ENCODE measurements at regions not wholly inside any gene's neighbourhood (a gene's known extent, or its start where the extent isn't known, plus 50 kb on each side); places are given as distances from the start of the nearest gene placed in this dataset.
"Not testable (repeated sequence)": the region's sequence is repeated elsewhere in the genome, so short reads cannot be mapped to it uniquely, and the experiment has no call there.

DNA sequence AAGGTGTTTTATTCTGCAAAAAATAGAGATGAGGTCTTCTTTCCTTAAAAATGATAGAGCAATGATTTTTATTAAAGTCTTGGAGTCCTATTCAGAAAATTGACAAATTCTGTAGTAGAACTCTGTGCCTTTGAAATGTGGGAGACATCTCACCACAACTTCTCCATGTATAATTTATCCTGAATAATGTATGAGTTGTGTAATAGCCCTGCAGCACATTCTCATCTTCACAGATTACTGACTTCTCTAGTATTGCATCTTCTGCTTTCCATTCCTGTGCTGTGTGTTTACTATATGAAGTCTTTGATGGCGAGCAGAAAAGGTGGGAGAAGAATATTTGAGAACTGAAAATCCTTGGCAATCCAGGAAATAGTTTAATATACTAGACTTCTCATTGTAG is 255.6 kb downstream of the TTC6 start:
- Mint-ChIP-seq H3K27ac (no peak overlapping the region), H3K4me1 (no peaks in the 10 kb centered on the region), H3K9me3 (no peaks in the 10 kb centered on the region), H3K4me3 (no peak overlapping the region), H3K36me3 (no peaks in the 10 kb centered on the region), H3K27me3 (peaks cover 0 to 4% (median 0%) of the 10 kb centered on the region in 3 donors)
- ATAC-seq (ENCODE audit: low read depth in 2 of 2) (no peak), DNase-seq (no peak)

DNA sequence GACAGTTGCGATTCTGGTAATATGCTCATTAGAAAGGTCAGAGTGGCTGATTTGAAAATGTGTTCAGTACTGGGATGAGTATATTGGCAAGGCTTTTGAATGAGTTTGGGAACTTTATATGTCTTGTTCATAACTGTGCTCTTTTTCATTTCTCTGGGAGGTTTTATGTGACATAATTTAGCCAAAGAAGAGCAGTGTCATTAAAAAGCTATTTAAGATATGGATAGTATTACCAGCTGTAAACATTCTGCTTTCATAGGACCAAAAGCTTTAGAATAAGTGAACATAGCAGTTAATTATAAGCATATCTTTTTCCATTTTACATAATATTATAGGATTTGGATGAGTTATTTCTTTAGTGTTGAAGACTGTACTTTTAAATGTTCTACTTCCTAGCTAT is 260.4 kb downstream of the TTC6 start:
- DNase-seq (no peak), ATAC-seq (ENCODE audit: low read depth in 2 of 2) (no peak)
- Mint-ChIP-seq H3K4me3 (no peak overlapping the region), H3K9me3 (peaks cover 0 to 4% (median 0%) of the 10 kb centered on the region in 7 donors), H3K4me1 (no peaks in the 10 kb centered on the region), H3K27me3 (no peaks in the 10 kb centered on the region), H3K27ac (no peak overlapping the region), H3K36me3 (no peaks in the 10 kb centered on the region)

DNA sequence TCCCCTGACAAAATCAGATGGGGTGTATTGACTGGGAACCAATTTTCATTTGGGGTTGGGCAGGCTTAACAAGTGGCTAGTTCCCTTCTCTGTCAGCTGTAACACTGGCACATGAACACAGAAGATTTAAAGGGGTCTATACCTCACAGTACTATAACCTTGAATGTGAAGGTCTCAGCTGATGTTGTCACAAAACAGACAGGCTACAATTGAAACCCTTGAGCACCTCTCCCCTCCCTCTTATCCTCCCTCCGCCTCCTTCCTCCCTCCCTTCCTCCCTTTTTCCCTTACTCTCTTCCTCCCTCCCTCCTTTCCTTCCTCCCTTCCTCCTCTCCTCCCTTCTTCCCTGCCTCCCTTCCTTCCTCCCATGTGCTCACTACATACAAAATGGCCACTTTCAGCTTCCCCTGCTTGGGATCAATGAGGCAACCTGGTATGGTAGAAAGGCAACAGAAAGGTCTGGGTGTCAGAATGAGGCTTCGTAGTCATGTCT is 262.4 kb downstream of the TTC6 start:
- no peak overlapping the region for H3K4me3 Mint-ChIP-seq
- H3K27me3 Mint-ChIP-seq, result no peaks in the 10 kb centered on the region
- DNase-seq, result no peak
- H3K9me3 Mint-ChIP-seq, result peaks cover 0 to 4% (median 0%) of the 10 kb centered on the region in 7 donors
- ATAC-seq (ENCODE audit: low read depth in 2 of 2), result no peak
- no peak overlapping the region for H3K27ac Mint-ChIP-seq
- H3K4me1 Mint-ChIP-seq, result no peaks in the 10 kb centered on the region
- H3K36me3 Mint-ChIP-seq, result no peaks in the 10 kb centered on the region

GRCh38 chr14:37858733-37859132 is 263.3 kb downstream of the TTC6 start:
- DNase-seq (no peak), ATAC-seq (ENCODE audit: low read depth in 2 of 2) (no peak)
- no peaks in the 10 kb centered on the region for H3K36me3 Mint-ChIP-seq
- H3K9me3 Mint-ChIP-seq, result peaks cover 0 to 4% (median 0%) of the 10 kb centered on the region in 7 donors
- no peaks in the 10 kb centered on the region for H3K27me3 Mint-ChIP-seq
- H3K27ac Mint-ChIP-seq, result no peak overlapping the region
- no peak overlapping the region for H3K4me3 Mint-ChIP-seq
- no peaks in the 10 kb centered on the region for H3K4me1 Mint-ChIP-seq

DNA sequence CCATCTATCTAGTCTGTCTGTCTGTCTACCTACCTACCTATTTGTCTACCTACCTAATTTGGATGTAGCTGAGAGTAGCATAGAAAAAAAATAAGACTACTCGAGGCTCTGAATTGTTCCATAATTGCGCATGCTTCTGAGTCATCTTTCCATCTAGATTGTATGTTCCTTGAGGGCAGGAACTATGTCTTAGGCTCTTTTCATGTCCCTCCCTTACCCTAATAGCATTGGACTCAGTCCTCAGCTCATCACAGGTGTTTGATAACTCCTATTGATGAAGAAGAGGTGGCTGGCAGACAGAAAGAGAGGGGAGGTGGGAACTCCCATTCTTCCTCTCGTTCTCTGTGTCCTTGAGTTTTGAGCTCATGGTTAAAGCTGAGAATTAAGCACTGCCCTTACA is 263.7 kb downstream of the TTC6 start:
- Mint-ChIP-seq H3K4me3 (no peak overlapping the region), H3K9me3 (peaks cover 0 to 4% (median 0%) of the 10 kb centered on the region in 7 donors), H3K36me3 (no peaks in the 10 kb centered on the region), H3K27me3 (no peaks in the 10 kb centered on the region), H3K27ac (no peak overlapping the region), H3K4me1 (no peaks in the 10 kb centered on the region)
- DNase-seq (no peak), ATAC-seq (ENCODE audit: low read depth in 2 of 2) (no peak)

GRCh38 chr14:37862263-37862662 is 266.8 kb downstream of the TTC6 start:
- H3K27me3 Mint-ChIP-seq, result no peaks in the 10 kb centered on the region
- DNase-seq (no peak), ATAC-seq (ENCODE audit: low read depth in 2 of 2) (no peak)
- H3K9me3 Mint-ChIP-seq, result peaks cover 0 to 5% (median 0%) of the 10 kb centered on the region in 7 donors
- no peaks in the 10 kb centered on the region for H3K36me3 Mint-ChIP-seq
- no peaks in the 10 kb centered on the region for H3K4me1 Mint-ChIP-seq
- no peak overlapping the region for H3K27ac Mint-ChIP-seq
- H3K4me3 Mint-ChIP-seq, result no peak overlapping the region

GRCh38 chr14:37864128-37864527 is 268.7 kb downstream of the TTC6 start:
- no peak overlapping the region for H3K4me3 Mint-ChIP-seq
- H3K27me3 Mint-ChIP-seq, result no peaks in the 10 kb centered on the region
- ATAC-seq (ENCODE audit: low read depth in 2 of 2), result no peak
- no peaks in the 10 kb centered on the region for H3K4me1 Mint-ChIP-seq
- no peak overlapping the region for H3K27ac Mint-ChIP-seq
- peaks cover 0 to 5% (median under 1%) of the 10 kb centered on the region in 7 donors for H3K9me3 Mint-ChIP-seq
- DNase-seq, result no peak
- no peaks in the 10 kb centered on the region for H3K36me3 Mint-ChIP-seq

DNA sequence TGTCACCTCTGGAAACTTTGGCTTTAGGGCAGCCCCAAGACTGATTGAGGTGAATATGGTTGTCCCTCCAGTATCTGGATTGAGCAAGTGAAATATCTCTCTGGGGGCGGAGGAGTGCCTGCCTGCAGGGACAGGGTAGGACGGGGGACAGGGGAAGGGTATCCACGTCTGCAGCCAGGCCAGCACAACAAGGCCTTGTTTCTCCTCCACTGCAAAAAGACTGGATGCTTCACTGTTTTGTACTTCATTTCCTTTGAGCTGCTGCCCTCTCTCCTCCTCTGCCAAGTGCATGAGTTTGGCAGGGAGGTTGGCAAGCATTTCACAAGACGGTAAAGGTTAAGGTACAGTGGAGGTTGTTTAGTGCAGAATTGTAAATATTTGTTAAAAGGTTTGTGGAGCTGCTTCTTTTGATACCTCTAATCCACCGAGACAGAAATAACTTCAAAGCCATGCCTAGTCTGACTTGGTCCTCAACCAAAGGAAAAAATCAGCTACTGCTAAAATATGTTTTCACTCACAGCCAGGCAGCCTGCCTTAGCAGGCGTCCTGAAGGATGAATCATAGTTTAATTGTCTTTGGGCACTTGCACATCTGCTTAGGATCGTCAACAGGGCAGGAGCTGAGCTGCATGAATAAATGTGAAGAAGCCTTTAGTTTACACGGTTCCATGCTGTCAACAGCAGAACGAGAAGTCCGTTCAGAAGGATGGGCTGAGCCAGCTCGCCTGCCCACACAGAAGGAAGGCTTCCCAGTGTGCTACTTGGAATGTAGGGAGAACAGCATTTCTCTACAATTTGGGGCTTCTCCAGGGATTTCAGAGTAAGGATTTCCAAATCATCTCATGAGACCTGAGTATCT is 269.7 kb downstream of the TTC6 start:
- Mint-ChIP-seq H3K27me3 (no peaks in the 10 kb centered on the region), H3K9me3 (peaks cover 0 to 5% (median 0%) of the 10 kb centered on the region in 7 donors), H3K4me1 (no peaks in the 10 kb centered on the region), H3K27ac (no peak overlapping the region), H3K4me3 (no peak overlapping the region), H3K36me3 (no peaks in the 10 kb centered on the region)
- ATAC-seq (ENCODE audit: low read depth in 2 of 2) (no peak), DNase-seq (no peak)

GRCh38 chr14:37865719-37866549 is 270.5 kb downstream of the TTC6 start:
- no peak overlapping the region for H3K4me3 Mint-ChIP-seq
- H3K27ac Mint-ChIP-seq, result no peak overlapping the region
- no peak for ATAC-seq (ENCODE audit: low read depth in 2 of 2)
- H3K27me3 Mint-ChIP-seq, result no peaks in the 10 kb centered on the region
- no peaks in the 10 kb centered on the region for H3K4me1 Mint-ChIP-seq
- H3K36me3 Mint-ChIP-seq, result no peaks in the 10 kb centered on the region
- DNase-seq, result no peak
- peaks cover 0 to 5% (median 0%) of the 10 kb centered on the region in 7 donors for H3K9me3 Mint-ChIP-seq

GRCh38 chr14:37869633-37870032 is 274.2 kb downstream of the TTC6 start:
- no peaks in the 10 kb centered on the region for H3K27me3 Mint-ChIP-seq
- DNase-seq (no peak), ATAC-seq (ENCODE audit: low read depth in 2 of 2) (no peak)
- peaks cover 0 to 11% (median 5%) of the 10 kb centered on the region in 7 donors for H3K9me3 Mint-ChIP-seq
- H3K27ac Mint-ChIP-seq, result no peak overlapping the region
- H3K4me3 Mint-ChIP-seq, result no peak overlapping the region
- H3K36me3 Mint-ChIP-seq, result no peaks in the 10 kb centered on the region
- H3K4me1 Mint-ChIP-seq, result peaks cover 2 to 5% (median 2%) of the 10 kb centered on the region in 3 donors

- Mint-ChIP-seq H3K36me3 (no peaks in the 10 kb centered on the region), H3K4me3 (no peak overlapping the region), H3K9me3 (peaks cover 0 to 11% (median 4%) of the 10 kb centered on the region in 7 donors), H3K4me1 (peaks cover 4 to 6% (median 5%) of the 10 kb centered on the region in 3 donors), H3K27ac (no peak overlapping the region), H3K27me3 (no peaks in the 10 kb centered on the region)
- no peak for ATAC-seq (ENCODE audit: low read depth in 2 of 2)
- DNase-seq, result no peak
Measured at GRCh38 chr14:37870170-37870569, 274.7 kb downstream of the TTC6 start.

- H3K4me1 Mint-ChIP-seq, result peaks cover 4 to 6% (median 5%) of the 10 kb centered on the region in 3 donors
- H3K27ac Mint-ChIP-seq, result no peak overlapping the region
- DNase-seq (no peak), ATAC-seq (ENCODE audit: low read depth in 2 of 2) (no peak)
- peaks cover 0 to 11% (median 5%) of the 10 kb centered on the region in 7 donors for H3K9me3 Mint-ChIP-seq
- peaks cover 0 to 2% (median 0%) of the 10 kb centered on the region in 3 donors for H3K27me3 Mint-ChIP-seq
- H3K36me3 Mint-ChIP-seq, result no peaks in the 10 kb centered on the region
- H3K4me3 Mint-ChIP-seq, result no peak overlapping the region
Measured at GRCh38 chr14:37870632-37871346, 275.4 kb downstream of the TTC6 start.

GRCh38 chr14:37874065-37874428 is 278.6 kb downstream of the TTC6 start:
- H3K27ac Mint-ChIP-seq; DNase-seq; H3K36me3 Mint-ChIP-seq; ATAC-seq (ENCODE audit: low read depth in 2 of 2); H3K4me3 Mint-ChIP-seq; H3K4me1 Mint-ChIP-seq; H3K27me3 Mint-ChIP-seq: not testable (repeated sequence)
- H3K9me3 Mint-ChIP-seq, result peaks cover 0 to 12% (median 4%) of the 10 kb centered on the region in 7 donors
